Natural killer cell (primary cell): ENCODE measurements at regions not wholly inside any gene's neighbourhood (a gene's known extent, or its start where the extent isn't known, plus 50 kb on each side); places are given as distances from the start of the nearest gene placed in this dataset.

Experiments
- ATAC-seq, 3 donors: fragments of 150-1000 bp in 2 of 3; fragments of 200-7000 bp in 1 of 3; cut with Tn5 transposase; 1 replicate in 1 of 3; 2 replicates in 2 of 3; pipeline ENCODE4 v1.10.0; 2021; ENCODE audit warnings: mild to moderate bottlenecking in 2 of 3, moderate library complexity in 2 of 3
- DNase-seq, 2 donors: peaks; one replicate each; pipeline versions ENCODE4 v3.0.0 to v3.0.0-alpha.2; 2013 to 2021; ENCODE audit warnings: mixed read lengths in 1 of 2
- H3K27ac ChIP-seq: one replicate; pipeline ENCODE4 v1.5.1; 2013; ENCODE audit warnings: mild to moderate bottlenecking, low read length
- H3K27me3 ChIP-seq: one replicate; pipeline ENCODE4 v1.6.1; 2013; ENCODE audit warnings: low read length; ENCODE audit not compliant: control insufficient read depth, insufficient read depth
- H3K36me3 ChIP-seq: one replicate; pipeline ENCODE4 v1.6.1; 2013; ENCODE audit warnings: low read length; ENCODE audit not compliant: control insufficient read depth, insufficient read depth
- H3K4me1 ChIP-seq: one replicate; pipeline ENCODE4 v1.6.1; 2013; ENCODE audit warnings: low read length; ENCODE audit not compliant: control insufficient read depth, insufficient read depth
- H3K4me3 ChIP-seq: one replicate; pipeline ENCODE4 v1.5.1; 2013; ENCODE audit warnings: low read length
- H3K9me3 ChIP-seq: one replicate; pipeline ENCODE4 v1.6.1; 2013; ENCODE audit warnings: low read length; ENCODE audit not compliant: control insufficient read depth, insufficient read depth
- H3K27ac Mint-ChIP-seq, 2 donors: one replicate each; pipeline ENCODE4 v1.8.0; 2022; ENCODE audit warnings: mild to moderate bottlenecking in 2 of 2, mixed read lengths in 2 of 2, moderate library complexity in 1 of 2
- H3K27me3 Mint-ChIP-seq, 2 donors: one replicate each; pipeline ENCODE4 v1.8.0; 2022; ENCODE audit warnings: low read depth in 2 of 2, mixed read lengths in 2 of 2
- H3K36me3 Mint-ChIP-seq: one replicate; pipeline ENCODE4 v1.8.0; 2022; ENCODE audit warnings: mixed read lengths
- H3K4me1 Mint-ChIP-seq, 2 donors: one replicate each; pipeline ENCODE4 v1.8.0; 2022; ENCODE audit warnings: mixed read lengths in 2 of 2
- H3K4me3 Mint-ChIP-seq: one replicate; pipeline ENCODE4 v1.8.0; 2022; ENCODE audit warnings: mild to moderate bottlenecking, moderate library complexity, mixed read lengths
- H3K9me3 Mint-ChIP-seq, 2 donors: one replicate each; pipeline ENCODE4 v1.8.0; 2022; ENCODE audit warnings: mixed read lengths in 2 of 2
- WGBS: methylation state at CpG from one replicate; pipeline ENCODE4 v1.1.7; 2013; ENCODE audit warnings: missing lambda C conversion rate; ENCODE audit not compliant: insufficient coverage; 5-methylcytosine and 5-hydroxymethylcytosine counted together
- intact Hi-C: fragments of 100-400 bp; cut with micrococcal nuclease; formaldehyde crosslinking; loops from one replicate; pipeline ENCODE4 v1.14.2; 2022
- TF ChIP-seq, protein P1 (sequence below): fragments of 200-600 bp; IDR thresholded peaks from one replicate; pipeline ENCODE4 v1.8.0; 2022; ENCODE audit warnings: antibody characterized with exemption

DNA sequence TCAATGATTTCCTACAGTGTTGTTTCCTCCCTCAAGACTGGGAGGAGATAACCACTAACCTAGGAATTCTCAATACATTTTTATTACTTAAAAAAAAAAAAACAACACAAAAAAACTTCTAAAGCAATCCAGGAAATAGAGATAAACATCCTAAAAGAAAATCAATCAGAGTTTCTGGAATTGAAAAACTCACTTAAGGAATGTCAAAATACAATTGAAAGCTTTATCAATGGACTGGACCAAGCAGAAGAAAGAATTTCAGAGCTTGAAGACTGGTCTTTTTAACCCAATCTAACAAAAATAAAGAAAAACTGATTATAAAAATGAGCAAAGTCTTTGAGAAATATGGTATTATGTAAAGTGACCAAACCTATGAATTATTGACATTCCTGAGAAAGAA, 394.1 kb downstream of the XPNPEP1 start:
- no peaks in the 10 kb centered on the region for H3K27me3 Mint-ChIP-seq
- Histone ChIP-seq H3K36me3 (no peaks in the 10 kb centered on the region), H3K4me3 (no peak overlapping the region), H3K9me3 (peaks cover 24% of the 10 kb centered on the region), H3K27ac (no peak overlapping the region), H3K4me1 (no peaks in the 10 kb centered on the region), H3K27me3 (no peaks in the 10 kb centered on the region)
- H3K4me3 Mint-ChIP-seq = no peak overlapping the region
- TF ChIP-seq, protein P1, sequence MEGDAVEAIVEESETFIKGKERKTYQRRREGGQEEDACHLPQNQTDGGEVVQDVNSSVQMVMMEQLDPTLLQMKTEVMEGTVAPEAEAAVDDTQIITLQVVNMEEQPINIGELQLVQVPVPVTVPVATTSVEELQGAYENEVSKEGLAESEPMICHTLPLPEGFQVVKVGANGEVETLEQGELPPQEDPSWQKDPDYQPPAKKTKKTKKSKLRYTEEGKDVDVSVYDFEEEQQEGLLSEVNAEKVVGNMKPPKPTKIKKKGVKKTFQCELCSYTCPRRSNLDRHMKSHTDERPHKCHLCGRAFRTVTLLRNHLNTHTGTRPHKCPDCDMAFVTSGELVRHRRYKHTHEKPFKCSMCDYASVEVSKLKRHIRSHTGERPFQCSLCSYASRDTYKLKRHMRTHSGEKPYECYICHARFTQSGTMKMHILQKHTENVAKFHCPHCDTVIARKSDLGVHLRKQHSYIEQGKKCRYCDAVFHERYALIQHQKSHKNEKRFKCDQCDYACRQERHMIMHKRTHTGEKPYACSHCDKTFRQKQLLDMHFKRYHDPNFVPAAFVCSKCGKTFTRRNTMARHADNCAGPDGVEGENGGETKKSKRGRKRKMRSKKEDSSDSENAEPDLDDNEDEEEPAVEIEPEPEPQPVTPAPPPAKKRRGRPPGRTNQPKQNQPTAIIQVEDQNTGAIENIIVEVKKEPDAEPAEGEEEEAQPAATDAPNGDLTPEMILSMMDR = no peak
- intact Hi-C loops = no loop called here
- peaks cover 8 to 10% of the 10 kb centered on the region in 2 donors for H3K9me3 Mint-ChIP-seq
- no peaks in the 10 kb centered on the region for H3K4me1 Mint-ChIP-seq
- no peak for DNase-seq
- ATAC-seq = no peak
- no peaks in the 10 kb centered on the region for H3K36me3 Mint-ChIP-seq
- no peak overlapping the region for H3K27ac Mint-ChIP-seq

DNA sequence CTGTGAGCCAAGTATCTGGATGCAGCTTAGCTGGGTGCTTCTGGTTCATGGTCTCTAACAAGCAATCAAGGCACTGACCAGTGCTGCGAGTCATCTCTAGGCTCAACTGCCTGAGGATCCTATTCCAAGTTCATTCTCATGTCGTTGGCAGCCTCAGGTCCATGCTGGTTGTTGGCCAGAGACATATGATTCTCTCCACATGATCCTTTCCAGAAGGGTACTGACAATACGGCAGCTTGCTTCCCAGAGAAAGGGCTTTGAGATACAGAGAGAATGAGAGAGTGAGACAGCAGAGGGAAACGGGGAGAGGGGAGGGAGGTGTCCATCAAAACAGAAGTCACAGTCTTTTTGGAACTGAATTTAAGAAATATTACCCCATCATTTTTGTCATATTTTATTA, 405.6 kb downstream of the XPNPEP1 start:
- H3K36me3 Mint-ChIP-seq = no peaks in the 10 kb centered on the region
- Histone ChIP-seq H3K27ac (no peak overlapping the region), H3K36me3 (no peaks in the 10 kb centered on the region), H3K4me1 (no peaks in the 10 kb centered on the region), H3K27me3 (no peaks in the 10 kb centered on the region), H3K9me3 (no peaks in the 10 kb centered on the region), H3K4me3 (no peak overlapping the region)
- no peak for ATAC-seq
- no peaks in the 10 kb centered on the region for H3K27me3 Mint-ChIP-seq
- peaks cover 13 to 28% of the 10 kb centered on the region in 2 donors for H3K9me3 Mint-ChIP-seq
- no peaks in the 10 kb centered on the region for H3K4me1 Mint-ChIP-seq
- WGBS = 69% methylated on average over 2 of the region's 4 CpGs
- TF ChIP-seq, protein P1 = no peak
- H3K27ac Mint-ChIP-seq = no peak overlapping the region
- no peak overlapping the region for H3K4me3 Mint-ChIP-seq
- intact Hi-C loops = no loop called here
- DNase-seq = no peak

DNA sequence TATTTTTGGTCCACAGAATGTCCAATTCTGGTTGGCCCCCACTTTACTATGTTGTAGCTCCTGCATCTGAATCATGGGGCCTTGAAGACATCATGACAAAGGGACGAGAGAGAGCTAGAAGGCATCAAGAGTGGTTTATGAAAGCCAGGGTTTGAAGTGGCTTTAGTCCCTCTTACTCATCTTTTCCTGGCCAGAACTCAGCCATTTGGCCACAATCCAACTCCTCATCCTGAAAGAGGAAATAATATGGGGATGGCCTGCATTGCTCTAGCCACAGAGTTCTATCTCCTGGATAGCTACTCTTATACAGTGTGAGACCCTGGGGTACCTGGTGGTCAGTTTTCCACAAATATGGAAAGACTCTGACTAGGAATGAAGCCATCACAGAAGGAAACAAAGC, 418.9 kb downstream of the XPNPEP1 start:
- Mint-ChIP-seq H3K27me3 (no peaks in the 10 kb centered on the region), H3K36me3 (no peaks in the 10 kb centered on the region), H3K4me1 (no peaks in the 10 kb centered on the region), H3K27ac (no peak overlapping the region), H3K4me3 (no peak overlapping the region), H3K9me3 (peaks cover 2 to 10% of the 10 kb centered on the region in 2 donors)
- no peak overlapping the region for H3K27ac ChIP-seq
- ATAC-seq = no peak
- no peaks in the 10 kb centered on the region for H3K27me3 ChIP-seq
- H3K36me3 ChIP-seq = no peaks in the 10 kb centered on the region
- no peaks in the 10 kb centered on the region for H3K4me1 ChIP-seq
- no peak for DNase-seq
- no peak overlapping the region for H3K4me3 ChIP-seq
- TF ChIP-seq, protein P1 = no peak
- intact Hi-C loops = no loop called here
- WGBS = 40% methylated on average over 1 of the region's 1 CpG
- H3K9me3 ChIP-seq = peaks cover 5% of the 10 kb centered on the region

DNA sequence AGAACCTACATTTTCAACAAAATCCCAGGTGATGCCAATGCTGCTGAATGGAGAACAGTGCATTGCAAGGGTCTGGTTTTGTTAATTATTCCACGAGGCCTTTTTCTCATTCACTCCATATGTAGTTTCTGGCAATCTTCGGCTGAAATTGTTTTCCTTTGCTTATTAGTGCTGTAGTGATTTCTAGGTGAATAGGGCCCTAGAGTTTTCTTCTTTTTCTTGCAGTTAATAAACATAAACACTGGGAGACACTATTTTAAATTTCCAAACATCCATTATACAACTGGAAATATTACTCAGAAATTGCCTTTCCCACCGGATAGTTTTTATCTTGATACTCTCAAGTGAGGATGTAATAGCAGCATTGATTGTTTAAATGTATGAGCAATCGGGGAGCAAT, 435.6 kb downstream of the XPNPEP1 start:
- Histone ChIP-seq H3K36me3 (no peaks in the 10 kb centered on the region), H3K4me3 (no peak overlapping the region), H3K27me3 (no peaks in the 10 kb centered on the region), H3K4me1 (no peaks in the 10 kb centered on the region), H3K9me3 (no peaks in the 10 kb centered on the region), H3K27ac (no peak overlapping the region)
- Mint-ChIP-seq H3K36me3 (no peaks in the 10 kb centered on the region), H3K27ac (no peak overlapping the region), H3K27me3 (no peaks in the 10 kb centered on the region), H3K4me1 (no peaks in the 10 kb centered on the region), H3K4me3 (no peak overlapping the region), H3K9me3 (peaks cover 4 to 8% of the 10 kb centered on the region in 2 donors)
- DNase-seq = no peak
- intact Hi-C loops = no loop called here
- no peak for ATAC-seq
- 100% methylated on average over 1 of the region's 4 CpGs for WGBS
- TF ChIP-seq, protein P1 = no peak
